Breast epithelium (tissue), 3 donors: ENCODE measurements at regions not wholly inside any gene's neighbourhood (a gene's known extent, or its start where the extent isn't known, plus 50 kb on each side); places are given as distances from the start of the nearest gene placed in this dataset.

Experiments
- CTCF ChIP-seq, 3 donors: fragments of 450-650 bp; IDR thresholded peaks; one replicate each; pipeline ENCODE4 v1.5.1; 2016 to 2017; ENCODE audit warnings: antibody characterized with exemption in 3 of 3, mild to moderate bottlenecking in 3 of 3, moderate library complexity in 3 of 3
- POLR2A ChIP-seq: fragments of 450-650 bp; IDR thresholded peaks from one replicate; pipeline ENCODE4 v1.6.1; 2016; ENCODE audit warnings: antibody characterized with exemption, mild to moderate bottlenecking, moderate library complexity
- POLR2AphosphoS5 ChIP-seq, 3 donors: sonication (generic); formaldehyde crosslinking; IDR thresholded peaks; one replicate each; pipeline ENCODE4 v1.6.1; 2017; ENCODE audit warnings: antibody characterized with exemption in 3 of 3

GRCh38 chr12:41962171-41962572 lies 182.5 kb downstream of the GXYLT1 start:
- no peak for TF ChIP-seq CTCF (IDR thresholded peaks at IDR 0.05)
- TF ChIP-seq POLR2A: no peak
- TF ChIP-seq POLR2AphosphoS5 (IDR thresholded peaks at IDR 0.05): no peak
